ENCODE measurements at regions not wholly inside any gene's neighbourhood (a gene's known extent, or its start where the extent isn't known, plus 50 kb on each side); places are given as distances from the start of the nearest gene placed in this dataset.

GRCh38 chr6:77217896-77218295 lies 245.4 kb downstream of the HTR1B start:
- no peak for DNase-seq

GRCh38 chr6:77205936-77206335 lies 257.4 kb downstream of the HTR1B start:
- intact Hi-C loops (cut with micrococcal nuclease) = no loop called here
- DNase-seq = no peak
- no peak for ATAC-seq

More at GRCh38 chr6:77217896-77218295, 245.4 kb downstream of the HTR1B start:
- intact Hi-C loops (cut with micrococcal nuclease) = no loop called here
- no peak for ATAC-seq

- ATAC-seq (no peak), DNase-seq (no peak)
- intact Hi-C loops (cut with micrococcal nuclease) = no loop called here
These were observed 258.7 kb downstream of the HTR1B start for GRCh38 chr6:77204555-77204954.

- ATAC-seq (no peak), DNase-seq (no peak)
- intact Hi-C loops (cut with micrococcal nuclease) = no loop called here
These were observed 279.8 kb downstream of the HTR1B start for GRCh38 chr6:77183447-77183846.

GRCh38 chr6:77181749-77182148 lies 281.5 kb downstream of the HTR1B start:
- intact Hi-C loops (cut with micrococcal nuclease) = no loop called here
- DNase-seq = no peak
- ATAC-seq = no peak

GRCh38 chr6:77180326-77180725 lies 283.0 kb downstream of the HTR1B start:
- intact Hi-C loops (cut with micrococcal nuclease) = no loop called here
- no peak for ATAC-seq
- DNase-seq = no peak

GRCh38 chr6:77178821-77179220 lies 284.5 kb downstream of the HTR1B start:
- intact Hi-C loops (cut with micrococcal nuclease) = no loop called here
- ATAC-seq (no peak), DNase-seq (no peak)

GRCh38 chr6:77177470-77177869 lies 285.8 kb downstream of the HTR1B start:
- ATAC-seq = no peak
- DNase-seq = no peak
- intact Hi-C loops (cut with micrococcal nuclease) = no loop called here

GRCh38 chr6:77173472-77174074 lies 289.7 kb downstream of the HTR1B start:
- ATAC-seq = no peak
- no peak for DNase-seq
- intact Hi-C loops (cut with micrococcal nuclease) = no loop called here

- ATAC-seq (no peak), DNase-seq (no peak)
- intact Hi-C loops (cut with micrococcal nuclease) = no loop called here
These were observed 290.7 kb downstream of the HTR1B start for GRCh38 chr6:77172578-77172977.

- no peak for DNase-seq
- no peak for ATAC-seq
- intact Hi-C loops (cut with micrococcal nuclease) = no loop called here
These were observed 303.6 kb downstream of the HTR1B start for GRCh38 chr6:77159730-77160129.

- ATAC-seq = no peak
- intact Hi-C loops (cut with micrococcal nuclease) = no loop called here
- DNase-seq = no peak
These were observed 312.1 kb downstream of the HTR1B start for GRCh38 chr6:77151241-77151640.

GRCh38 chr6:77150736-77151135 lies 312.6 kb downstream of the HTR1B start:
- ATAC-seq (no peak), DNase-seq (no peak)
- intact Hi-C loops (cut with micrococcal nuclease) = no loop called here

- DNase-seq = no peak
- intact Hi-C loops (cut with micrococcal nuclease) = no loop called here
- no peak for ATAC-seq
These were observed 318.0 kb downstream of the HTR1B start for GRCh38 chr6:77145244-77145643.

- ATAC-seq (no peak), DNase-seq (no peak)
- intact Hi-C loops (cut with micrococcal nuclease) = no loop called here
These were observed 319.4 kb downstream of the HTR1B start for GRCh38 chr6:77143659-77144447.

- ATAC-seq (no peak), DNase-seq (no peak)
- intact Hi-C loops (cut with micrococcal nuclease) = no loop called here
These were observed 327.2 kb downstream of the HTR1B start for GRCh38 chr6:77136086-77136485.

- DNase-seq (no peak), ATAC-seq (no peak)
- intact Hi-C loops (cut with micrococcal nuclease) = no loop called here
These were observed 330.3 kb downstream of the HTR1B start for GRCh38 chr6:77133031-77133430.

GRCh38 chr6:77131426-77131825 lies 331.9 kb downstream of the HTR1B start:
- DNase-seq (no peak), ATAC-seq (no peak)
- intact Hi-C loops (cut with micrococcal nuclease) = no loop called here

- intact Hi-C loops (cut with micrococcal nuclease) = no loop called here
- no peak for DNase-seq
- ATAC-seq = no peak
These were observed 338.7 kb downstream of the HTR1B start for GRCh38 chr6:77124604-77125003.

GRCh38 chr6:77123527-77123926 lies 339.8 kb downstream of the HTR1B start:
- intact Hi-C loops (cut with micrococcal nuclease) = no loop called here
- ATAC-seq (no peak), DNase-seq (no peak)

GRCh38 chr6:77106992-77107391 lies 356.3 kb downstream of the HTR1B start:
- no peak for ATAC-seq

More at GRCh38 chr6:77106992-77107391, 356.3 kb downstream of the HTR1B start:
- intact Hi-C loops (cut with micrococcal nuclease) = no loop called here
- DNase-seq = no peak
